B cell (primary cell): ENCODE measurements at regions not wholly inside any gene's neighbourhood (a gene's known extent, or its start where the extent isn't known, plus 50 kb on each side); places are given as distances from the start of the nearest gene placed in this dataset.

ENCODE experiments used
- CTCF ChIP-seq: fragments of 200-600 bp; IDR thresholded peaks from one replicate; pipeline ENCODE4 v1.8.0; 2022; ENCODE audit warnings: antibody characterized with exemption, mild to moderate bottlenecking
- EZH2 ChIP-seq: IDR thresholded peaks from 2 replicates; pipeline ENCODE4 v1.6.1; 2012; ENCODE audit warnings: borderline replicate concordance, low read depth, mild to moderate bottlenecking, moderate library complexity, low read length; ENCODE audit not compliant: insufficient read depth, poor library complexity, severe bottlenecking

GRCh38 chr18:22494771-22495170 lies 77.1 kb upstream of the CTAGE1 start:
- no peak for TF ChIP-seq CTCF
- TF ChIP-seq EZH2: no peak
